GM18498 (cell line): ENCODE measurements at regions not wholly inside any gene's neighbourhood (a gene's known extent, or its start where the extent isn't known, plus 50 kb on each side); places are given as distances from the start of the nearest gene placed in this dataset.

Source experiments
- ATAC-seq: cut with Tn5 transposase; IDR thresholded peaks from one replicate; pipeline ENCODE4 v1.9.1; 2021; ENCODE audit warnings: mild to moderate bottlenecking, moderate library complexity; ENCODE audit not compliant: unreplicated experiment

GRCh38 chr11:11177156-11177808 is 175.8 kb downstream of the CSNK2A3 start:
- ATAC-seq, result no peak

DNA sequence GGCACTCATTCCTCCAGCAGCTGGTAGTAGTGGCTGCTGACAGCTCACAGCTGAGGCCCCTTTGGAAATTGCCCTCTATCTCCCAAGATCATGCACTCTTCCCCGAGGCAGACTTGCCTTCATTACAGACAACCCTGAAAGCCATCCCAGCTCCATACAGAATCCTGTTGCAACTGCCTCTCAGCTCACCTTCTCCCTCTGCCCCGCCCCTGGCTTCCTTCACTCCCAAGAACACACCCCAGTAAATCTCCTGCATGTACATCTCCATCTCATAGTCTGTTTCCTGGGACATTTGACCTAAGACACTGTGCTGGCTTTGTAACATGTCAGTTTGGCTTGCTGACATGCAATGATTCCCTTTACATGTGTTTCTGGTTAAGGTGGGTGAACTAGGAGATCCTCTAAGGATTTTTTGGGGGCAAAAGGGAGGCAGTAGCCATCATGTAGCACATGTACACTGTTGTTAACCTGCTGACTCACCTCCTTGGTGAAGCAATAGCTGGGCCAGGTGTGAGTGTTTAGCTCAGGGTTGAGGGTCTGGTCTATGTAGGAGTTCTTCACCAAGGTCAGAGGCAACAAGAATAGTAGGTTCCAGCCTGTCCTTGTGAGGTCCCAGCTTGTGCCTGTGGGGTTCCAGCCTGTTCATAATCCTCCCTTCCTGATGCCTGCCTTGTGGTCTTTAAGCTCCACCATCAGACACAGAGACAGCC is 179.6 kb downstream of the CSNK2A3 start:
- ATAC-seq, result no peak

DNA sequence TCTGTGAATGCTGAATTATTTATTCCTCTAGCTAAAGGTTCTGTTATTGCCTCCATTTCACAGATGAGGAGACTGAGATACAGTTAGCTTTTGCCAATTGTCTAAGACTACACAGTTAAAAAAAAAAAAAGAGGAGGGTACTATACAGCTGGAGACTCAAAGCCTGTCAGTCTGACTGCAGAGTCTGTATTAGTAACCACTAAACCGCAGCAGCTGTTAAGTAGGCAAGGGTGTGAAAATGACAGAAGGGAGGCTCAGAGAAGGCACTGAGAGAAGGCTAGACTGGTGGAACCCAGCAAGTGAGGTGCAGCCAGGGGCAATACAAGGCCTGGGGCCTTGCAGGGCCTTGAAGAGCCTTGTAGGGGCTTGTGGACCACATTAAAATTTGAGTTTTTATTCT is 181.2 kb downstream of the CSNK2A3 start:
- peak; percentile 98 for ATAC-seq

DNA sequence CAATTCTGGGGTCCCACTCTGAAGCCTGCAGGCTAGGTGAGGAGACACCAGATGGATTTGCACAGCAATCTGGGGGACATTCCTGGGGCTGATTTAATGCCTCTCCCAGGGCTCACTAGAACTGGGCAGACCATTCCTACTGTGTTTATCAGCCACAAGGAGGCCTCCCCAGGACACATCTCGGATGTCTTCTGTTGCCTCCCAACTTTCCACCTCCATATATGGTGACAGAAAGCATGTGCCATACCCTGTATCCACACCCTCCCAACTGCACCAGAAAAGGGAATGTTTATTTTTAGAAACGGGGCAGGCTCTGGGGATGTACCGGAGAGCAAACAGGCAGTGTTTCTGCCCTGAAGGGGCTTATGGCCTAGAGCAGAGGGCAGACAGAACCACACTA is 181.8 kb downstream of the CSNK2A3 start:
- no peak for ATAC-seq

DNA sequence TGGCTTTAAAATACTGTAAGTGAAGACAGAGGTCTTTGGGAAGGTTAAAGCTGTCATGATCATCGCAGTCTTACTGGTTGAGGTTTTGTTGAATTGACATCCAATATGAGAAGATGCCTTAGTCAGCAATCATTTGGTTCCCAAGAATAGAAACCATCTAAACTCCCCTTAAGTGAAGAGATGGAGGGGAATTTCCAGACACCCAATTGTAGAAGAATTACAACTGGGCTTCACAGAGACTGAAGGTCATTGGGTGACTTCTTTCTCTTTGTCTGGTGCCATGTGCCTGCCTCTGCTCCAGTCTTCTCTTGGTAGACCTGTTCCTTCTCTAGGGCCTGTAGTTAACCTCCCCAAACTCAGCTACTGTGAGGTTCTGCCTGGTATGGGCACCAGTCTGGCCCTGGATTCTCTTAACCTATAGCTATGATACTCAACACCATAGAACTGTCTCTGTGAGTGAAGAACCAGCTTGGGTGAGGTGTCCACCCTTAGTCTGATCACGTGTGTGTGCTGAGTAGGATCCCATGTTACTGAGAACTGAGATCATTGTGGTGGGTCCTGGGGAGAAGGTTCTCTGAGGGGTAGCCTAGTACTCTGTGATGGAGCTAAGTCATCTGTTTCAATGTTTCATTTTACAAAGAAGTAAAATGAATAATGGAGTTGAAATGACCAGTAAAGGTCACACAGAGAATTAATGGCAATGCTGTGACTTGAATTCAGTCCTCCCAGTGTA is 182.5 kb downstream of the CSNK2A3 start:
- ATAC-seq, result no peak

- ATAC-seq, result no peak
Measured at GRCh38 chr11:11169715-11170351, 183.2 kb downstream of the CSNK2A3 start.

DNA sequence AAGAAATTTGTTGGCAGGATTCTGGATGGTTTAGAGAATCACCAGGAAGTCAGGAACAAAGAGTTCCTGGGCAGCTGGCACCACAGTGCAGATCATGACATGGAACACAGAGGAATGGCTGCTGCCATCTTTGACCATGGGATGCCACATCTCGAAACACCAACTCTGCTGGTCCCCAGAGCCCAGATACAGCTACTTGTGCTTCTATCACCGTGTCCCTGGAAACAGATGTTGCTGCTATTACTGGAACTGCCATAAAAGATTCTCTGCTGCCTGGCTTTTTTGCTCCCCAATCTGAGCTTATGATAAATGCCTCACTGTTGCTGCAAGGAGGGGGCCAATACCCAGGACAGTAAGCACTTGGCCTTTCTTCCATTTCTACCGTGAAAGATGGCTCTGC is 185.2 kb downstream of the CSNK2A3 start:
- ATAC-seq, result no peak

DNA sequence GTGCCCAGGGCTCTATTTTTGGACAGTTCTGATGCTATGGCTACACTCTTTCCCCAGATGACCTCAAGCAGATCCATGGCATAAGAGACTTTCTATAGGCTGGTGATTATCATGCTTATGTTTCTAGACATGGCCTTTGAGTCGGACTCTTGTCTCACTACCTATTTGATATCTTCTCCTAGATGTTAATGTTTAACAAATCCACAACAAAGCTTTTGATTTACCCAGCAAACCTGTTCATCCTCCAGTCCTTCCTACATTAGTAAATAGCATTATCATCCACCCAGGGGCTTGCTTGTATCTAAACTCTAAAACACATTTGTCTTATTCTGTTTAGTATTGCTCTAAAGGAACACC is 188.7 kb downstream of the CSNK2A3 start:
- ATAC-seq, result no peak

DNA sequence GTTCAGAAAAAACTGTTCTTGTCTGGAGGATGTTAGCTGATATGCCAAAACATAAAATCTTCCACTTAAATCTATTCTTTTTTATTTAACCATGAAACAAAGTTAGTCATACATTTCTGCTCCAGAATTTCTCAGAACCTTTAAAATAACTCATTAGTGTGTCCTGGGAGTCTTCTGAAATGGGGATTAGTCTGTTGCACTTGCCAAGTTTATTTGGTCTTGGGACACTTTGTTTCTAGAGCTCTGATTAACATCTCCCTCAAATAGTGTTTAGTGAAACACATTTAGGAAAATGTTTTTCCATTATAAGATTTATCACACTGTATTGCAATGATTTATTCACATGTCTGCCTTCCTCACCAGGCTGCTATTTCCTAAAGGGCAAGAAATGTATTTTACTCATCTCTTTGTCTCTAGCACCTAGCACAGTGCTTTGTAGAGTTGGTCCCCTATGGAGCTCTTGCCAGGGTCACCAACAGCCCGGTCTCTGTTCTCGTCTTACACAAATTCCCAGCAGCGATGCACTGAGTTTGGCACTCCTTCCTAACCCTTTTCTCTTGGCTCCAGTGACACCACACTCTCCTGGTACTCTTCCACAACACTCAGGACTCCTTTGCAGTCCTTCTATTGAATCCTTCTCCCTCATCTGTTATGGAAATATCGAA is 189.2 kb downstream of the CSNK2A3 start:
- no peak for ATAC-seq

DNA sequence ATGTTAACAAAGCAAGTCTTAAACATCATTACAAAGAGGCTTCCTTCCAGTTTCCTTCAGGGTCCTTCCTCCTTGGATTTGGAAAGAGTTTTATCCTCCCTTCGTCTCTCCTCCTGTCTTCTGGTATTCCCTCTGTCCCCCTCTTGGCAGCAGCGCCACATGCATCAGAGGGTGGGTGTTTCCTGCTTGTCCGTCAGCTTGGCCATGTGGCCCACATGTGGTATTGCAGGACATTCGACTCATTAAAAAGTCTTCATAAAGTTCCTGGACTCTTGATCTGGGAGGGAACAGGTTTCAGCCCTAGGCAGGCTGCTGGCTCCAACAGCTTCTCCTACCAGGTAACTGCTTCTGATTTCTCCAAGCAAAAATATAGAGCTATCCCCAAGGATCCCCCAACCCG is 189.8 kb downstream of the CSNK2A3 start:
- no peak for ATAC-seq

DNA sequence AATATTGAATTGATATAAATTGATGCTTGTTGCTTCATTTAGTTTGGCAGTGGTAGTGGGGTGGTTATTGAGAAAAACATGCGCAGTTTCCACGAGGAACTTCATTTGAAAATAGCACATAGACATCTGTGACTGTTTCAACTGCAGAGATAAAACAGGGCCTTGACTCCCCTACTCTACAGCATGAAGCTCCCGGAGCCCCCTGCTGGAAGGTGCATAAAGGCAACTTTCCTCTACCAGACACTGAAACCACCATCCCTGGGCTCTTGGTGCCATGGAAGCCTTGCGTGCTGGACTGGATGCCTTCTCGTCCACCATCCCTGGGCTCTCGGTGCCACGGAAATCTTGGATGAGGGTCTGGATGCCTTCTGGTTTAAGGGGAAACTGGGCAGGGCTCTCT is 195.9 kb downstream of the CSNK2A3 start:
- no peak for ATAC-seq

DNA sequence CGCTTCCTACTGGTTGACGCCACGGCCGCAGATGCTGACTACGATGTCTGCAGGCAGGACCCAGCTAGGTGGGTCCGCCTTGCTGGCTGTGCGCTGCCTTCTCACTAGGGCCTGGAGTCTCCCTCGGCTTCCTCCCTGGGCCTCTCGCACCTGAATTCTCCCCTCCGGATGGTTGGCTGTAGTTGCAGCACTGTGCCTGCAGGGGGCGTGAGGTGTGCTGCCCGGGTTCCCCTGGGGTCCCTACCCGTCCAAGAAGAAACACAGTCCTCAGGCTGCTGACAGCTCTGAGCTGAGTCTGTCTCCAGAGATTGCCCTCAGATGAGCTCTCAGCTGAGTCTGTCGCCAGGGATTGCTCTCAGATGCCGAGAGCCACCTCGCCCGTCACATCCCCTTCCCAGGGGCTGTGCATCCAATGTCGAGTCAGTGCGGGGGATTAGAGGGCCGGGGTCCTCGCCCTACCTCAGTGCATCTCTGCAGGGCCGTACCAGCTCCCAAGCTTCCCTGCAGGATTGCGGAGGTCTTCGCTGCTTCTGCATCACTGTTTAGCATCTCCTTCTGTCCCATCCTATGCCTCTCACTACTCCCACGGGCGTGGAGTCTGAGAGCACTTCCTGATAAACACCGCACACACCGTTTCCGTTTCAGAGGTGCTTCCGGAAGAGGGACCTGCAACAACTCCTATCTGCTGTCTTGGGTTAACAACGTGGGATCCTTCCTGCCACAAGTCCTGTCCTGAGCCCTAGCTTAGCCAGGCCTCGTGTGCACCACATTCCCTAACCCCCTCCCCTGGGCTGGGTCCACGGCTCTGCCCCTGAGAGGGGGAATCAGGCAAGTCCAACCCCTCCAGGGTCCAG is 196.9 kb downstream of the CSNK2A3 start:
- ATAC-seq, result no peak

- ATAC-seq, result no peak
Measured at GRCh38 chr11:11152877-11153276, 200.2 kb downstream of the CSNK2A3 start.

DNA sequence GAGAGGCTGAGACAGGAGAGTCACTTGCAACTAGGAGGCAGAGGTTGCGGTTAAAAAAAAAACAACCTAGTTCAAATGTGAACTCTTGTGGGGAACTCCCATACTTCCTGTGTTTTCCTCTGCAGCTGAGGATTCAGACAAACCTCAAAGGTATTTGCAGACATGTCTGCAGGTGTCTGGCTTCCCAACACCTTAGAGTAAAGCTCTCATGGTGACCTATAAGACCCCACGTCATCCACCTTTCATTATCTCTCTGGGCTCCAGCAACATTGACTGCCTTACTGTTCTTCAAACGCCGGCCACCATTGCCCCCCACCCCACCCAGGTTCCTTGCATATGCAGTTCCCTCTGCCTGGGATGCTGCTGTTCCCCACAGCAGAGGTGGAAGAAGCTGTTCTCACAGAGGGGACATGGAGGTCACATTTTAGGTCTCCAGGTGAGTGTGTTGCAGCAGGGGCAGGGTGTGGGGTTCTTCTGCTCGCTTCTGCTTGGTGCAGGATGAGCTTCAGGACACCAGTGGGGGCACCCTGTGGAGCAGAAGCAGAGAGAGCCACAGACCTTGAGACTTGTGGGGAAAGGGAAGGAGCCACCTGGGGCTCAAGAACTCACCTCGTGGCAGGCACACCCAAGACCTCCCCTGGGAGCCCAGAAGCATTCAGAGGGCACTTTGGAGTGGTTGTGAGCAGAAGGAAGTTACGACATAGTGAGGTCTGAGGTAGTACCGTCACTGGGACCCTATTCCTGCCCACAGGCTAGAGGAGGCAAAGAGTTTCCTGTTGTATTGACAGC is 203.2 kb downstream of the CSNK2A3 start:
- no peak for ATAC-seq

DNA sequence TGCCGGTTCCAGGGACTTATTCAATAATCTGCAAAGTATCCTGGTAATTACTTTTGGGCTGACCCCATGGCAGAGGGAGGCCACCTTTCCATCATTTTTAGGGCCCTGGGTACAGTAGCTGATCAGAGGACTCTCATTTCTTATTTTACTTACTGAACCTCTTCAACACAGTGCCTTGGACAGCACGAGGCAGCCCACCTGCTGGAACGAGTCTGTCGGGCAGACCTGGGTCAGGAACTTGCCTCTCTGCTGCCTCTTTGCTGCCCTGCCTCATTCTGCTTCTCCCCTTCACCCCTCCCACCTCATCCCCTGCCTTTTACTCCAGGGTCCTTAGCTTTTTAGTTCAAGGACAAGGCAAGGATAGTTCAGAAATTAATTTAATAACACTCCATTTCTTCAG is 204.5 kb downstream of the CSNK2A3 start:
- no peak for ATAC-seq

DNA sequence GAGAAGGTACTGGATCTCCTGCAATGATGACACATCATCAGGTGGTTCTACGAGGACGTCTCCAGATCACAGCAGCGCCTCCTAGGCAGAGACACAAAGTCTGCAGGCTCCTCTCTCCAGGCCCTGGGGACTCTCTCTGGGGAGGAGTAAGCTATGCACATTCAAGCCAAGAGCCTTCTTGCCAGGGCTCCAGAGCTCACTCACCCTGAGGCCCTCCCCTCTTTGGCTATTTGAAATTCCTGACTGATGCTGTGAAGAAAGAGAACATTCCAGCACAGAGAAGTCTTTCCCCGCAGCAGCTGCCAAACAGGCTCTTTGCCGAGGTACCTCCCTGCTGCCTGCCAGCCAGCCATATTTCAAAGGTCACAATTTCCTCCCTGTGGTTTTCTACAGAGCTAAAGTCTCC is 204.9 kb downstream of the CSNK2A3 start:
- ATAC-seq, result no peak

- no peak for ATAC-seq
Measured at GRCh38 chr11:11146830-11147229, 206.2 kb downstream of the CSNK2A3 start.

DNA sequence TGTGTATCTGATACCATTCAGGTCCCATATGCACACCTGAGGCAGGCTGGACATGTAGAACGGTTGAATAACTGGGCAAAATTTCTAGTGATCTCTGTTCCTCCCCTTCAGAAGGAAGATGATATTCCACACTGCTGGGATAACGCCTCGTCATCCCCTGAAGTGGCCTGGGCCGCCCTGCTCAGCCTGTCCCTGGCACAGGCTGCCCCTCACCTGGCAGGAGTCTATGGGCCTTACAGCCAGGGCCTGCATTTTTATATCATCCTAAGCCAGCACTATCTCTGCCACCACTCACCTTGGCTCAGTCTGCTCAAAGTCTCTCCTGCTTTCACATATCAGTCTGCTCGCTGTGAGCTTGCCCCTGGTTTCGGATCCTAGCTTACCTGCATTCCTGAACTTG is 209.2 kb downstream of the CSNK2A3 start:
- no peak for ATAC-seq

DNA sequence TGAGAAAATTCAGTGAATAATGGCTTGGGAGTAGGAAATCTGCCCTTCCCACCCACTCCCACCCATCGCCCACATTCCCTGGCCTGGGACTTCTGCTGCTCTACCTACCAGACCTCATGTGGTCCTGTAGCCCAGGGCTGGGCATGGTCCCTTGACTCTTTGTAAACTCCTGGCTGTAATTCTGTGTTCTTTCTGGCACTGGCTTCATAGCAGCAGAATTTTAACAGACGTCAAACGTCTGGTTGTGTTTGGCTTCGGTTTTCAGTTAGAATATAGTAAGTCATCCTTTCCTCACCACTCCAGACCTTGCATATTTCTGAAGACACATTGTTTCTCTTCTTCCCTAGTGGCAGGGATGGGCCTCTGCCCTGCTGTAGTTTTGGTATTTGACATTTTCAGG is 210.6 kb downstream of the CSNK2A3 start:
- no peak for ATAC-seq

DNA sequence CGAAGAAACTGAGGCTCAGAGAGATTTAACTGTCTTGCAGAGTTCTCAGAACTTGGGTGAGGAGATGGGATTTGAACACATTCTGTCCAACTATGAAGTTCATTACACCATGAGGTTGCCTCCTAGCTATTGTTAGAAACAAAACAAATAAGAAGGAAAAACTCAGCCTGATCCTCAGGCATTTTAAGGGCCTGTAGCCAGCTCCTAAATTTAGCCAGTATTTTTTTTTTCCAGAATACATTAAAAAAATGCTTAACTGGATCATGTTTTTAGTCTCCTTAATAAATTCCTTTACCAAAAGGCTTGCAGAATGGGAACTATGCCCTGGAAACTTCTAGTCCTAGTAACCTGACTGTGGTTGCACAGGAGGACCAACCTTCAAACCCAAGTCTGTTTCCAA is 212.0 kb downstream of the CSNK2A3 start:
- ATAC-seq, result no peak
